HG03066 (cell line): ENCODE measurements at regions not wholly inside any gene's neighbourhood (a gene's known extent, or its start where the extent isn't known, plus 50 kb on each side); places are given as distances from the start of the nearest gene placed in this dataset.

Experiments used
- ATAC-seq: cut with Tn5 transposase; IDR thresholded peaks from one replicate; pipeline ENCODE4 v1.9.1; 2021; ENCODE audit warnings: low read depth; ENCODE audit not compliant: unreplicated experiment

DNA sequence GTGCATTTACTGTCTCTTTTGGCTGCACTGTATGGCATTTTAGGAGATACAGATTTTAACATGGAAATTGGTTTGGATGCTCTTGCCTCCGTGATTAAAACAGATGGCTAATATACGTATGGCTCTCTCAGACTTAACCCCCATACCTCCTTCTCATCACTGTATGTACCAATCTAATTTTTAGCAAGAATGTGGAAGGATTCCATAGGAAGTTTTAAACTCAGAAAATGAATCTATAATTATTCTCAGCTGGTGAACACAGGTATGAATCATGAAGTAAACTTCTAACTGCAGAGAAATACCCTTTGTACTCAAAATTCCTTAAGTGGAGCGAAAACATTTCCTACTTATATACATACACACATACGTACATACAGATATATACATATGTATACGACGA lies 210.5 kb upstream of the NEIL3 start:
- ATAC-seq, result no peak

DNA sequence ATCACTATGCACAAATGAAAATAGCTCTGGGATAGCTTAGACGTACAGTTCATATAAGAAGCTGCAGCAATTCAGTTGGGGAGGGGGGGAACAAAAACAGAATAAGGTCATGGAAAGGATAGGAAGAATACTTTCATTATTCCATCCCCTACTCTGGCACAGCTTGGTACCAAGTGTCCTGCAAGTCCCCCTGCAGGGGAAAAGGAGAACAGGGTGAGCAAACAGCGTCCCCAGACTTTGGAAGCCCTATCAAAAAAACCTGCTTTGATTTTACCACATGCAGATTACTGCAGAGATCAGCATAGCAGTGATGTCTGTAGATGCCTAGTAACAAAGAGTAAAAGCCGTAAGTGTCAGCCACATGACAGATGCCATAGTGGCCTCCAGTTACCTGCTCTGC lies 209.4 kb upstream of the NEIL3 start:
- ATAC-seq, result no peak

- ATAC-seq, result no peak
Measured at GRCh38 chr4:177103619-177104018, 206.1 kb upstream of the NEIL3 start.

- ATAC-seq, result no peak
Measured at GRCh38 chr4:177105536-177105935, 204.1 kb upstream of the NEIL3 start.

GRCh38 chr4:177107288-177107921 lies 202.3 kb upstream of the NEIL3 start:
- ATAC-seq, result no peak

GRCh38 chr4:177108708-177109107 lies 201.0 kb upstream of the NEIL3 start:
- ATAC-seq, result no peak

GRCh38 chr4:177109769-177110168 lies 199.9 kb upstream of the NEIL3 start:
- ATAC-seq, result no peak

DNA sequence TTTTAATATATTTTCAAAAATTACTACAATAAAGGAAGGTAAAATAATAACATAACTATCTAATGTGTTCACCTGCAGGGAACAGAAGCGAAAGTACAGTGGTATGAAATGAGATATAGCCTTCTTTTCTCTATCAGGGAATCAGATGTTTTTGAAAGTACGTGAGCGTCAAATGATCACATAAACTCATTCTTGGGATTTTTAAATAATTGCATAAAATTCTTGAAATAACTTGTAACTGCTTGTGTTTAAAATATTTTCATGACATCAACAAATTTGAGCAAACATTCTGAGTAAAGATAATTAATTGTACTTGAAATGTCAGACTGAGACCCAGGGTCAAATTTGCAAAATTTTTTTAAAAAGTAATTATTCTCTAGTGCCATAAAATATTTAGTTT lies 193.5 kb upstream of the NEIL3 start:
- ATAC-seq, result no peak

- ATAC-seq, result no peak
Measured at GRCh38 chr4:177117256-177117655, 192.4 kb upstream of the NEIL3 start.

- no peak for ATAC-seq
Measured at GRCh38 chr4:177118596-177118995, 191.1 kb upstream of the NEIL3 start.

DNA sequence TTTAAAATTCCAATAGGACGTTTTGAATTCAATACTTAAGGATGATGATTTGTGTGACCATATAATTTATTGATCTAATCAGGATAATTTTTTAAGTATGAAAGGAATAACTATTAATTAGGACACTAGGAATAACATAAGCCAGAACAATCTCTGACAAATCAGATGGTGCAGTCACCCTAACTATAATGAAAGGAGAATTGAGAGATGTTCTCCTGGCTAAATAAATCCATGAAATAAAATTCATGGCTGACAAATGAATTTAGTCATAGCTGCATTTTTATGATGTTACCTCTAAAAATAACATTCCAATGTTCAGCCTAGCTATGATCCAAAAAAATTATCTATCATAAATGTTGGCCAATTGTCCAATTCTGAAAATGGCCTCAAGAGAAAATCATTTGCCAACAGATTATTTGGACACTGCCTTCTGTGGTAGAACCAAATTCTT lies 190.6 kb upstream of the NEIL3 start:
- ATAC-seq, result no peak

GRCh38 chr4:177119691-177120090 lies 190.0 kb upstream of the NEIL3 start:
- ATAC-seq, result no peak

DNA sequence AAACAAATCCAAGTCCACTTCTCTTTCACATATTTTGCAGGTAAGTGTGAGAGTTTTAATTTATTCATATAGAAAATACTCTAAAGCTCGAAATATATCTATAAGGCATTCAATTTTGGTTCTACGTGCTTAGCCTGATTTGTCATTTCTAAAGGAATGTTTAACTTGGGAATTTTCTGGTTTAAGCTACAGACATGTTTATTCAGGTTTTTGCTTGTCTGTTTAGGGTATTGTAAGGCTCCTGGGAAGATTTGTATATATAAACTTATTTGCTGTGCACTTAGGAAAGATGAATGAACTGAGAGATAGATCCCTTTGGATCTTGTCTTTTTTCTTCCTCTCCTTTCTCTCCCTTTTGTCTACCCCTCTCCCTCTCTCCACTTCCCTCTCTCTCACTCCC lies 185.9 kb upstream of the NEIL3 start:
- no peak for ATAC-seq

DNA sequence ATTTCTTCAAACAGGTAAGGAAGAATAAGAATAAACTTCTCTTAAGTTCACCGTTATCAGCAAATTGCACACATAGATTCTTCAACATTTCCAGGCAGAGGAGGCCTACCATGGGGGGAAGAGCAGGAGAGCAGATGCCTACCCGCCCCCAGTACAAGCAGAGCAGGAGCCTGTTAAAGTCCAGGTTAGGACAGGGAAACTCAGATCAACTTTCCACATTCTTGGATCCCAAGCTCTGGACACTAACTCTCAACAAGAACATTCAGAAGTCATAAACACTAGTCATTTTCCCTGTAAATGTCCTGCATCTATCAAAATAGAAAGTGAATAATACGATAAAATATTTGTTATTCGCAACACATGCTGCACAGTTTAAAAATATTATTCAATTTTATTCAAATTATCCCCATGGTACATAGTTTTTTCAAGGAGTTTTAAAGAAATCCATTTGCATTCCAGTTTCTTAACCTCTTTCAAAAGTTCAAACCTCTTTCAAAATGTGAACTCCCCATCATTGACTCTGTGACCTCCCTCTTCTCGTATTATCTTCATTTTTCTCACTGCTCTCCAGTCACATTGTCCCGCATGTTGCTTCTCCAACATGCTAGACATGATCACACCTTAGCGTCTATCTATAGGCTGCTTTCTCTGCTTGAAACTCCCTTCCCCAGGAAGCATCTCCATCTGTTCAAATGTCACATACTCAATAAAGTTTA lies 185.2 kb upstream of the NEIL3 start:
- ATAC-seq, result no peak

GRCh38 chr4:177125656-177126055 lies 184.0 kb upstream of the NEIL3 start:
- no peak for ATAC-seq

- ATAC-seq, result no peak
Measured at GRCh38 chr4:177127658-177128057, 182.0 kb upstream of the NEIL3 start.

GRCh38 chr4:177128306-177128705 lies 181.4 kb upstream of the NEIL3 start:
- ATAC-seq, result no peak

GRCh38 chr4:177131736-177132135 lies 177.9 kb upstream of the NEIL3 start:
- ATAC-seq, result no peak

DNA sequence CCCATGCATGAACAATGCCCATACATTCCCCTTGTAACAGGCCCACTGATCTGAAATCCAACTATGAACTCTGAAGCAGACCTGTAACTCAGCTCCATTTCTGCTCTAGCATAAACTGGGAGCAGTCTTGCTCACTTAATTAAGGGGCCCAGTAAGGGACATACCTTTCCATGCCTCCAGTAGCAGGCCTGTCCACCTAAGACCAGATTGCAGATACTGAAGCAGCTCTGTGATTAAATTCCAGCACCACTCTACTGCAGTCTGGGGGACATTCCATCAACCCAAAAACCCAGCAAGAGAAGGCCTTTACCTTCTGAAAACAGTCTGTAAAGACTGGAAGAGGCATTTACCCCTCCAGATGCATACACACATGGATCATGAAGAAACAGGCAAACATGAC lies 162.0 kb upstream of the NEIL3 start:
- no peak for ATAC-seq

- ATAC-seq, result no peak
Measured at GRCh38 chr4:177155454-177155853, 154.2 kb upstream of the NEIL3 start.

DNA sequence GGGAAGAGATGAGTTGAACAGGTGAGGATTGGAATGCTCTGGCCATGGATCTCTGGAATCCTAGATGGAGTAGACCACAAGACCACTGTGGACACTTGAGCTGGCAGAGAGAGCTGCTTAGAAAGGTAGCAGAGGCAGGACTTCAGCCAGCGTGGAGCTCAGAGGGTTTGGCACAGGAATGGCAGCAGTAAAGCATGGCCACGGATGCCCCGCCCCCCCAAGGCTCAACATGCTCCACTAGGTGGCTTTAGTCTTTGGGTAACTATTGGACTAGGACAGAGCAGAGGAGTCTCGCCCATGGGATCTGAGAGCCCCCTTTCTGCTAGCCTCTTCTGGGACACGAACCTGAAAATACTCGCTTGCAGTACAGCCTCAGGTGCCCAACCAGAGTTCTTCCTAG lies 150.1 kb upstream of the NEIL3 start:
- ATAC-seq, result no peak

DNA sequence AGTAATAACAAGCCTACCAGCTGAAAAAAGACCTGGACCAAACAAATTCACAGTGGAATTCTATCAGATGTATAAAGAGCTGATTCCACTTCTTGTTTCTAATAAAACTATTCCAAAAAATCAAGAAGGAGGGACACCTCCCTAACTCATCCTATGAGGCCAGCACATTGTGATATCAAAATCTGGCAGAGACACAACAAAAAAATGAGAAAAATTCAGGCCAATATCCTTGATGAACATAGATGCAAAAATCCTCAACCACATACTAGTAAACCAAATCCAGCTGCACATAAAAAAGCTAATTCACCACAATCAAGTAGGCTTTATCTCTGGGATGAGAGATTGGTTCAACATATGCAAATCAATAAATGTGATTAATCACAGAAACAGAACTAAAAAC lies 147.9 kb upstream of the NEIL3 start:
- ATAC-seq, result no peak
